ENCODE measurements at regions not wholly inside any gene's neighbourhood (a gene's known extent, or its start where the extent isn't known, plus 50 kb on each side); places are given as distances from the start of the nearest gene placed in this dataset.
"Not testable (repeated sequence)": the region's sequence is repeated elsewhere in the genome, so short reads cannot be mapped to it uniquely, and the experiment has no call there.

- peak; percentile 39 for DNase-seq
- TF ChIP-seq, protein P1, sequence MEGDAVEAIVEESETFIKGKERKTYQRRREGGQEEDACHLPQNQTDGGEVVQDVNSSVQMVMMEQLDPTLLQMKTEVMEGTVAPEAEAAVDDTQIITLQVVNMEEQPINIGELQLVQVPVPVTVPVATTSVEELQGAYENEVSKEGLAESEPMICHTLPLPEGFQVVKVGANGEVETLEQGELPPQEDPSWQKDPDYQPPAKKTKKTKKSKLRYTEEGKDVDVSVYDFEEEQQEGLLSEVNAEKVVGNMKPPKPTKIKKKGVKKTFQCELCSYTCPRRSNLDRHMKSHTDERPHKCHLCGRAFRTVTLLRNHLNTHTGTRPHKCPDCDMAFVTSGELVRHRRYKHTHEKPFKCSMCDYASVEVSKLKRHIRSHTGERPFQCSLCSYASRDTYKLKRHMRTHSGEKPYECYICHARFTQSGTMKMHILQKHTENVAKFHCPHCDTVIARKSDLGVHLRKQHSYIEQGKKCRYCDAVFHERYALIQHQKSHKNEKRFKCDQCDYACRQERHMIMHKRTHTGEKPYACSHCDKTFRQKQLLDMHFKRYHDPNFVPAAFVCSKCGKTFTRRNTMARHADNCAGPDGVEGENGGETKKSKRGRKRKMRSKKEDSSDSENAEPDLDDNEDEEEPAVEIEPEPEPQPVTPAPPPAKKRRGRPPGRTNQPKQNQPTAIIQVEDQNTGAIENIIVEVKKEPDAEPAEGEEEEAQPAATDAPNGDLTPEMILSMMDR (IDR thresholded peaks at IDR 0.05; ENCODE audit: low read depth, low read length) = 0 out of 2 replicates have a peak, but pooled peaks have one; percentile 21
- H3K36me3 ChIP-seq; H3K4me3 ChIP-seq (ENCODE audit: low read depth, low read length); H3K27ac ChIP-seq; H3K27me3 ChIP-seq (ENCODE audit: insufficient read depth, low read depth, severe bottlenecking); H3K9me3 ChIP-seq (ENCODE audit: severe bottlenecking): not testable (repeated sequence)
Observed at GRCh38 chr1:46878173-46878782, 63.0 kb downstream of the CYP4A11 start.

DNA sequence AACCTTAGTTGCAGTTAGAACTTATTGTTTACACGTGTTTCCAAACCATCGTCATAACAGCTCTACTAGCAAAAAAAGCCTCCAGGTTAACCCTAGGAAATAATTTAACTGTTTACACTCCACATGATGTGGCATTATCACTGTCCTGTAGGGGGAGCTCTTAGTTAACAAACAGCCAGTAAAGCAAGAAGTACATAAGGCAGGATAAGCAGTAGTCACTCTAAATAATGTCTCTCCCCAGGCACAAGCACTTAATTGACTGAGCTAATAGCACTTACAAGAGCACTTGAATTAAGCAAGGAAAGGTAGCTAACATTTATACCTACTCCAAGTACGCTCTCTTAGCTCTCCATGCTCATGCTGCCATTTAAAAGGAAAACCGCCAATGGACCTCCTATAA, 65.2 kb downstream of the CYP4A11 start:
- H3K27ac ChIP-seq; H3K9me3 ChIP-seq (ENCODE audit: severe bottlenecking); H3K36me3 ChIP-seq; DNase-seq; H3K4me3 ChIP-seq (ENCODE audit: low read depth, low read length); H3K27me3 ChIP-seq (ENCODE audit: insufficient read depth, low read depth, severe bottlenecking): not testable (repeated sequence)

Measured in WERI-Rb-1 (cell line).